CD4-positive, alpha-beta T cell treated with Interleukin-6 for 4 hours (primary cell): ENCODE measurements at regions not wholly inside any gene's neighbourhood (a gene's known extent, or its start where the extent isn't known, plus 50 kb on each side); places are given as distances from the start of the nearest gene placed in this dataset.

ENCODE experiments used
- DNase-seq: peaks from one replicate; pipeline ENCODE4 v3.0.0-alpha.2; 2020; ENCODE audit warnings: mixed read lengths

DNA sequence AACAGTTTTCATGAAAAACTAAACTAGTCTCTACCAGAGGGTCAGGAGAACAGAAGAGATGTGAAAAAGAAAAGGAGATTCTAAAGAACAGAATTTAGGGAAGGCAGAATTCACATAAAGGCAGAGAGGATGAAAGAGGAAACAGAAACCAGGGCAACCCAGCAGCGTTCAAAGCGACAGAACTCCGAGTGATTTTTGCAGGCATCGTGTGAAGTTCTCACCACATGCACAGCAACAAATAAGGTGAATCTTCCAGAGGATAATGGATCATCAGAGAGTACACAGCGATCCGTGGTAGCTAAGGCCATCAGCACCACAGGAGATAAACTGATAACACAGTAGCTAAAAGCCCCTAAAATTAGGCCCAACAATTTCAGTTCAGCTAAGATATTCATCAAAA lies 250.8 kb upstream of the THBS1 start:
- no peak for DNase-seq

GRCh38 chr15:39331584-39331983 lies 249.3 kb upstream of the THBS1 start:
- no peak for DNase-seq

- DNase-seq = no peak
Measured at GRCh38 chr15:39332846-39333245, 248.0 kb upstream of the THBS1 start.

GRCh38 chr15:39333393-39333792 lies 247.5 kb upstream of the THBS1 start:
- DNase-seq = no peak

DNA sequence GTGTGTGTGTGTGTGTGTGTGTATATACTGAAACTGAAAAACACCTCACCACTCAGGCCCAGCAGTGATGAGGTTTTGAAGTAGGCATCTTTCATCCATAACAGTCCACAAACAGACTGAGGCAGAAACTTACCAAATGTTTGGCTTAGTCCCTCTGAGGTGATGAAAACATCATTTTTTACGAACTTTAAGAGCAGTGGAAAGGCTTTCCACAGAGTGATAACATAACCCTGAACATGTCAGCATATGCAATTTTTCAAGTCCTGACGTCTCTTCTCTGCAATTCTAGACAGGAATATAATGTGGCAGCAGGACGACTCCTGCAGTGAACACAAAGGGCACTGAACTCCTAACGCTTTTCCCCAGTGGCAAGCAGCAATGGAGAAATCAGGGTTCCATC lies 247.0 kb upstream of the THBS1 start:
- no peak for DNase-seq

DNA sequence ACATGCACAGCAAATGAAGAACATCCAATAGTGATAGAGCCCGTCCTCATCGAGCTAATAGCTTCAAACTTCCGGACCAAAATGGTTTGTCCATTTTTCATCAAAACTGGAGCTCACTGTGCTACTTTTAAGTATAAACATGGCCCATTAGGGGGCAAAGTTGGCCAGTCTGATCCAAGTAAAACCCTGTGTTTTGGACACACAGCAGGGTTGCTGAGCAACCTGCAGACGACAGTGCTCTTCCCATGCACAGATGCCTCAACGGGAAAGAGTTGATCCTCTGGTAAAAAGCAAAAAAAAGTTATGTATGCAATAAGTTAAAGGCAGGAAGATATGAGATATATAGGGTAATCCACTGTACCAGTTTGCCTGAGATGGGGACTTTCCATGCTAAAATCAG lies 244.0 kb upstream of the THBS1 start:
- no peak for DNase-seq

DNA sequence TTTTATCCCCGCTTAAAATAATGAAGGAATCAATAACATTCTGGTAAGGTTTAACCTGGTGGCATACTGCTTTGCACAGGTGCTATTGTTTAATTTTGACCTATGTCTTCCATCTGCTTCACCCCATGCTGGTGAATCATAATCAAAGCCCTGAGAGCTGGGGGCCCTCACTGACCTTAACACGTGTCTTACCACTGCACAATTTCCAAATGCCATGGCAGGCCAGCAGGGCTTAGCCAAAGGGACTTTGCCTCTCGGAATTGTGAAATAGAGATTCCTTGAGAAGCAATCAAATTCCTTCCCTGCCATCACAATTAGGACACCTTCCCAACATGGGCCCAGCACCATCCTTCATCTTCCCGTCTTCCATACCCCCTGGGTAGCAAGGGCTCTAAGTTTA lies 242.6 kb upstream of the THBS1 start:
- DNase-seq = no peak

- no peak for DNase-seq
Measured at GRCh38 chr15:39340903-39341645, 239.8 kb upstream of the THBS1 start.

DNA sequence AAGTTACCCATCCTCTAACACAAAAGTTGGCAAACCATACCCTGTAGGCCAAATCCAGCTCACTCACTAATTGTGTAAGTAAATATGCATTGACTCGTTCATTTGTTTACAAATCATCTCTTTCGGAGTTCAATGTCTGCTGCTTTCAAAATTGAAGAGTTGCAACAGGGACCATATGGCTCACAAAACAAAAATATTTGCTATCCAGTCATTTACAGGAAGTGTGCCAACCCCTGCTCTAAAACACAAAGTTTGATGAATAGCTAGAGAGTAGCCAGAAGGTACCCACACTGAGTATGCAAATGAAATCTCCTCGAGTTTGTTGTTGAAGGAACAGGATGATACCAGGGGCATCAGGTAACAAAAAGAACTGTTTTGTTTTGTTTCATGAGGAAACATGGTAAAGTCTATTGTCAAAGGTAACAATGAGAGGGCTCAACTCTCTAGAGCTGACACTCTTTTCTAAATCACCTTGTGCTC lies 236.2 kb upstream of the THBS1 start:
- DNase-seq = no peak

DNA sequence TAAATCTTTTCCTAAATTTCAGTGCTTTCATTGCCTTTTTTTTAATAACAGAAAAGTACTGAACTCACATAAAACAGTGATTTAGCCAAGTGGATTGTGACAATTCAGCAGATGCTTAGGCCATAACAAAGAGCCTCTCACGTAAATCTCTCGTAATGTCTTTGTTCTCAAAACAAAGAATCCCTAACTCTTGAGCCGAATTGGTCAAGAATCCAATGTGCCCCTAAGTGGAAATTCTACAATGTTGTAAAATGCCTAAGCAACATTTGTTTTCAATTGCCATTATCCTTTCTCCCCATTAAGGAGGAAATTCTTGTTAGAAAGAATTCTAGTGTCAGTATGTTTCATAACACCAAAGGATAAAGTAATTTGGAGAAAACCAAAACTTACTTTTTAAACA lies 235.7 kb upstream of the THBS1 start:
- DNase-seq = no peak

- no peak for DNase-seq
Measured at GRCh38 chr15:39347453-39347852, 233.4 kb upstream of the THBS1 start.

GRCh38 chr15:39350785-39351184 lies 230.1 kb upstream of the THBS1 start:
- DNase-seq = no peak

DNA sequence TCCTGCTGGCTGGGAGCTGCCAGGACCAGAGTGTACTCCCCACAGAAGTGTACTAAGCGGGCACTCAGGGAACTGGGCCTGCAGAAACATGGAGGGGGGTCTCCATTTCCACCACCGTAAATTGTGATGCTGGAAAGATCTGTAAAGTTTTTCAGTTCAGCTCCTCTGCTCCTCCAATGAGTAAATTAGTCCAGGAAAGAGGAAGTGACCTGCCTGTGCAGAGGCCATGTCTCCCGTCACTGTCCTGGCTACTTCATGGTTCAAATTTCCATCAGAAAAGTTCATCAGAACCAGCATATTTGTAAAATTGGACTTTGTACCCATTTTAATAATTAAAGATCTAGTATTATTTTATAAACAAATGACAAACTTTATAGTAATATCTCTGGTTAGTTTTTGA lies 226.7 kb upstream of the THBS1 start:
- DNase-seq = no peak

DNA sequence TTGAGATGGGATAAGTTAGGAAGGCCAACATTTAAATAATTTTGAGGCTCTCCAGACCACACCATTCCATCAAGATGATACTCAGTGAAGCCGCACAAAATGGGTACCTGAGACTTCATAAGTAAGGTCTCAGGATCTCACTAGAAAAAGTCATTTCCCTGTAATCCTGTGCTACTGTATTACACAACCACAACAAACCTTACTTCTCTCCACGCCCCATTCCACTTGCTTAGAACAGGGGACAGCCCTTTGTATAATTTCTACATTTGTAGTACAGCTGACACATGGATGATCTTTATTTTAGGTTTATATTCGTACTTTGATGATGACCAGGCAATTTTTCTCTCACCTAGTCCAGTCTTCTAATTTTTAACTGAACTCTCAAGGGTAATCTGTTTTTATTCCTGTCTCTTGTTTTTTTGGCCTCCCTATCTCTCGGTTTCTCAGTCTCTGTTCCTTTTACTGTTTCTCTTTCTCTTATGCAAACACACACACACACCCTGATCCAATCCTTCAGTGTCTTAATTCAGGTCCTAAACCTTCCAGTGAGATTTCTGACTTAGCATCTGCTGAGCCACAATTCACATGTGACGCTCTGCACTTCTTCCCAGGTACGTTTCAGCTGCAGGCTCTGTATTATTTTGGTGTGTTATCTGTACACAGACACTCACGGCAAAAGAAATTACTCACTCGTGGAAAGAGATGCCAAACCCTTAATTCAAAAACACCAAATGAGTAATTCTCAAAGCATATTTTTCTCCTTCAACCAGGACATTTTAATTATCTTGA lies 223.2 kb upstream of the THBS1 start:
- no peak for DNase-seq

DNA sequence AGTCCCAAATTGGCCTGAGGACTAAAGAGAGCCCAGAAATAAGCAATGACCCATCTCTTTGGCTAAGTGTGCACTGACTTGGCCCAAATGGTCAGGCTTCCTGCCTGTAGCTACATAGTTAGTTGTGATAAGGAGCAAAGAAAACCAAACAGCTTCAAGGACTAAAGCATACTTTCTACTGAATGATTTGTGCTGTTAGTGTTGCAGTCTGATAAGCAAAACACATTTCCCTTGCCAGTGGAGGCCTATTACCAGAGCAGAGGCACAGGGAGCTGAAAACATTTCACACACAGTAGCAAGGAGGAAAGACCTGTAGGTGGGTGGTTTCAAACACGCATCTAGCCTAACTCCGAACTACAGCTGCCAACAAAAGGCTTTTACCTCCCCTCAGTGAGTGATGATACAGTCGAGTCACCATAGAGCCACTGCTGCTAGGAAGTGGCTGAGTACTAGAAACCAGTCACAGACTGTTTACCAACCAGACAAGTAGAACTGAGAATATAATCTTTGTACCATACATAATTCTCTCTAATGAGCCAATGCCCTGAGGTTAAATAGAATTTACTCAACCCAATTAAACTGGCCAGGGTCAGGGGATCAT lies 222.3 kb upstream of the THBS1 start:
- no peak for DNase-seq

- DNase-seq = no peak
Measured at GRCh38 chr15:39359771-39360170, 221.1 kb upstream of the THBS1 start.

- DNase-seq = no peak
Measured at GRCh38 chr15:39360452-39360851, 220.4 kb upstream of the THBS1 start.

- no peak for DNase-seq
Measured at GRCh38 chr15:39361497-39361896, 219.4 kb upstream of the THBS1 start.

GRCh38 chr15:39362821-39363561 lies 217.9 kb upstream of the THBS1 start:
- no peak for DNase-seq

DNA sequence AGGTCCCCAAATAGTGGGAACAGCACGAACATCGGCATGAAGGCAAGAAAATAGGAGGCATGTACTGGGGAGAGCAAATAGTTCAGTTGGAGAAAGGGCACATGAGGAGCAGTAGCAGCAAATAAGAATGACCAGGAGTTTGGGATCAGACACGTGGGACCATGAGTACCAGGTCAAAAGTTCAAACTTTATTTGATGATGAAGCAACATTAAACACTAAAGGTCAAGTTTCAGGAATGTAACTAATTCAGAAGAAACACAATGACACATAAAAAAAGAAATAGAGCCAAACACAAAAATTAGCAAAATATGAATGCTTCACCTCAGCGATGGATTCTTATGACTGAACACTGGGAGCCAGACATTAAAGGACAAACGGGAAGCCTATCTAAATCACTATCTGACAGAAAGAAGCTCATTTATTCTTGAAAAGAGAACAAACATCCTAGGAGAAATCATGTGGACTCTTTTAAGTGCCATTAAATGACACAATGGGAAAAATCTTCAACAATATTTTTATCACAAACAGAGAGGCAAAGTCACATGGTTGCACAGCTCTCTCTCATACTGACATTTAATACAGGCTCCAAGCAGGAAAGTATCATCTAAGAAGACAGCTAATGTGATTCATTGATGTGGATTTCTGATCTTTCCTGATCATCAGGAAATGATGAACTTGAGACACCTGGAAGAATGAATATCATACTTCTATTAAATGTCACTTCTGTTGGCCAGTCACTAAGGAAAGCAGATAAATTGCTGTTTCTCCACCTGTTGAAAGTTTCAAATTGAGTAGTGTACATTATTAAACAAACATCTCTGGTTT lies 216.9 kb upstream of the THBS1 start:
- no peak for DNase-seq

- DNase-seq = no peak
Measured at GRCh38 chr15:39364721-39365120, 216.2 kb upstream of the THBS1 start.

- DNase-seq = no peak
Measured at GRCh38 chr15:39365161-39365560, 215.7 kb upstream of the THBS1 start.
